HUES6 (cell line): ENCODE measurements at regions not wholly inside any gene's neighbourhood (a gene's known extent, or its start where the extent isn't known, plus 50 kb on each side); places are given as distances from the start of the nearest gene placed in this dataset.
"Not testable (repeated sequence)": the region's sequence is repeated elsewhere in the genome, so short reads cannot be mapped to it uniquely, and the experiment has no call there.

Source experiments
- H3K27ac ChIP-seq: 2 replicates; pipeline ENCODE4 v1.7.0; 2013; ENCODE audit warnings: low read depth, mild to moderate bottlenecking, low read length, inconsistent platforms
- H3K27me3 ChIP-seq: 2 replicates; pipeline ENCODE4 v1.6.1; 2013; ENCODE audit warnings: low read length; ENCODE audit not compliant: control insufficient read depth, insufficient read depth
- H3K36me3 ChIP-seq: 2 replicates; pipeline ENCODE4 v1.6.1; 2013; ENCODE audit warnings: low read length; ENCODE audit not compliant: control insufficient read depth, insufficient read depth
- H3K4me1 ChIP-seq: 2 replicates; pipeline ENCODE4 v1.6.1; 2013; ENCODE audit warnings: low read length; ENCODE audit not compliant: control insufficient read depth, insufficient read depth
- H3K4me3 ChIP-seq: 2 replicates; pipeline ENCODE4 v1.5.1; 2013; ENCODE audit warnings: low read depth, low read length
- H3K9ac ChIP-seq: one replicate; pipeline ENCODE4 v1.6.1; 2013; ENCODE audit warnings: mild to moderate bottlenecking, low read length
- H3K9me3 ChIP-seq: 2 replicates; pipeline ENCODE4 v1.6.1; 2013; ENCODE audit warnings: low read depth, low read length; ENCODE audit not compliant: control insufficient read depth, insufficient read depth

GRCh38 chr4:160318567-160319220 lies 1215.8 kb downstream of the RAPGEF2 start:
- H3K9ac ChIP-seq: no peak overlapping the region
- no peaks in the 10 kb centered on the region for H3K36me3 ChIP-seq
- H3K9me3 ChIP-seq: no peaks in the 10 kb centered on the region
- H3K4me1 ChIP-seq: peaks cover 3% of the 10 kb centered on the region; the same call in 1 of the 2 replicates
- no peak overlapping the region for H3K27ac ChIP-seq
- H3K4me3 ChIP-seq: no peak overlapping the region
- no peaks in the 10 kb centered on the region for H3K27me3 ChIP-seq

DNA sequence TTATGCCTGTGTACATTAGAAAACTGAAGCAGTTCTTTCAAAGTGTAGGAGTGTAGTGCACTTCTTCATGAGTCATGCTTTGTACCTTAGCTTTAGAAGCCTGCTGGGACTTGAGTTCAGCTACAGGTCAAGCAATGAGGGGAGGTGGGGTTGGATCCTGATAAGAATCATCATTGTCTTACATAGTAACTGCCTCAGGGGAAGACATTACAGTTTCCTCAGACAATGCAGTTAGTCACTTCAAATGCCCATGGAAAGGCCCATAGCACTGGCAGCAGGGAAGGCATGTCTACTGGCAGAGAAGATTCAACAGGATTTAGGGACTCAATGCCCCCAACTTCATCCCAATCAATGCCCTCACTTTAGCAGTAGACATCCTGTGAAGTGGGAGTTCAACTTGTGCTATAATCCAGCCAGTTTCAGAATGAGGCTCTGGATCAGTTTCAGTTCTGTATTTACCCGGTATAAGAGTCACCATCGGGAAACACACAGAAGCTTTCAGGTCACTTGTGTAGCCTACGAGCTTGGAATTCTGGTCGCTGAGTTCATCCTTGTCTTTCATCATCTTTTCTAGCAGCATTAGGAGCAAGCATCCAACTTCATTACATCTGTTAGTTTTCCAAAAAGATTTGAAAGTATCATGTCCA lies 1216.5 kb downstream of the RAPGEF2 start:
- Histone ChIP-seq H3K9ac (no peak overlapping the region), H3K27ac (no peak overlapping the region), H3K4me3 (no peak overlapping the region), H3K9me3 (no peaks in the 10 kb centered on the region), H3K4me1 (peaks cover 3% of the 10 kb centered on the region; the same call in 1 of the 2 replicates), H3K36me3 (no peaks in the 10 kb centered on the region), H3K27me3 (no peaks in the 10 kb centered on the region)

DNA sequence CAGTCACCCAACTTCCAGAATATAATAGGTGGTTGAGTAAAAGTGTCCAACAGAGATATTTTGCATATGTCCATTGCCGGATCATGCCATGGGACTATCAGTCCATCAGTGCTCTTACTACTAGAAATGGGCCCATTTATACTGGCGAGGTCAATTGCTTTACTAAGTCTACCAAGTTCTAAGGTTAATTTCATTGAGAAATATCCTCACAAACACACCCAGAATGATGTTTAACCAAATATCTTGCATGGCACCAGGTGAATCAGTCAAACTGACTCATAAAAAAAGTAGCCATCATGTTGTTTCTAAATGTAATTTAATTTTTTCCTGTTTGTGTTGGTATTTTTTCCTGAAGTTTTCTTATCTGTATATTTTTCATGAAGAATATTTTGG lies 1217.0 kb downstream of the RAPGEF2 start:
- Histone ChIP-seq H3K9me3 (no peaks in the 10 kb centered on the region), H3K27me3 (no peaks in the 10 kb centered on the region), H3K9ac (no peak overlapping the region), H3K4me1 (peaks cover 3% of the 10 kb centered on the region; the same call in 1 of the 2 replicates), H3K36me3 (no peaks in the 10 kb centered on the region), H3K27ac (no peak overlapping the region), H3K4me3 (no peak overlapping the region)

- H3K27me3 ChIP-seq: no peaks in the 10 kb centered on the region
- H3K36me3 ChIP-seq: no peaks in the 10 kb centered on the region
- no peak overlapping the region for H3K9ac ChIP-seq
- H3K27ac ChIP-seq: no peak overlapping the region
- H3K9me3 ChIP-seq: no peaks in the 10 kb centered on the region
- H3K4me1 ChIP-seq: no peaks in the 10 kb centered on the region
- H3K4me3 ChIP-seq: no peak overlapping the region
These were observed 1223.2 kb downstream of the RAPGEF2 start for GRCh38 chr4:160326110-160326509.

- Histone ChIP-seq H3K9me3 (no peaks in the 10 kb centered on the region), H3K4me3 (no peak overlapping the region), H3K4me1 (no peaks in the 10 kb centered on the region), H3K27me3 (no peaks in the 10 kb centered on the region), H3K27ac (no peak overlapping the region), H3K9ac (no peak overlapping the region), H3K36me3 (no peaks in the 10 kb centered on the region)
These were observed 1244.3 kb downstream of the RAPGEF2 start for GRCh38 chr4:160347197-160347596.

DNA sequence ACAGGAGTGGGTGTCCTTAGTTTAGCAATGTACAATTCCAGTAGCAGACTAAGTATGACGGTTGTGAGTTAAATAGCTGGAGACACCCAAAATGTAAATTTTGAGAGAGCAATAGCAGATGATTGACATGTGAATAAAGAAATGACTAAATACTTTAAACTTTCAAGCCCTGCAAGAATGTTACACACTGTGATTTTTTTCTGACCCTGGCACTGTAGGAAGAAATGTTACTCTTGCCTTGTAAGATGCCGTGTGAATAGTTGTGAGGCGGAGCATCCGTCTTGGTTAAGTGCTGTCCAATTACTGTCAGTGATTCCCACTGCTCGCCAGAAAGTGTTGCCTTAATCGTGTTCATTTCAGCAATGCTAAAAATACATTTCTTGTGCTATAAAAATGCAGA lies 1248.1 kb downstream of the RAPGEF2 start:
- Histone ChIP-seq H3K36me3 (no peaks in the 10 kb centered on the region), H3K27me3 (no peaks in the 10 kb centered on the region), H3K9ac (no peak overlapping the region), H3K9me3 (no peaks in the 10 kb centered on the region), H3K4me3 (no peak overlapping the region), H3K4me1 (no peaks in the 10 kb centered on the region), H3K27ac (no peak overlapping the region)

GRCh38 chr4:160352637-160353036 lies 1249.8 kb downstream of the RAPGEF2 start:
- H3K4me1 ChIP-seq: no peaks in the 10 kb centered on the region
- no peaks in the 10 kb centered on the region for H3K27me3 ChIP-seq
- no peak overlapping the region for H3K9ac ChIP-seq
- no peaks in the 10 kb centered on the region for H3K36me3 ChIP-seq
- no peaks in the 10 kb centered on the region for H3K9me3 ChIP-seq
- no peak overlapping the region for H3K4me3 ChIP-seq
- H3K27ac ChIP-seq: no peak overlapping the region

GRCh38 chr4:160353548-160353947 lies 1250.7 kb downstream of the RAPGEF2 start:
- no peak overlapping the region for H3K9ac ChIP-seq
- no peak overlapping the region for H3K4me3 ChIP-seq
- H3K36me3 ChIP-seq: no peaks in the 10 kb centered on the region
- H3K9me3 ChIP-seq: no peaks in the 10 kb centered on the region
- H3K4me1 ChIP-seq: no peaks in the 10 kb centered on the region
- H3K27ac ChIP-seq: no peak overlapping the region
- H3K27me3 ChIP-seq: no peaks in the 10 kb centered on the region

GRCh38 chr4:160362478-160362877 lies 1259.6 kb downstream of the RAPGEF2 start:
- Histone ChIP-seq H3K9ac (no peak overlapping the region), H3K36me3 (no peaks in the 10 kb centered on the region), H3K4me3 (no peak overlapping the region), H3K27me3 (no peaks in the 10 kb centered on the region), H3K9me3 (peaks cover 14% of the 10 kb centered on the region), H3K4me1 (no peaks in the 10 kb centered on the region), H3K27ac (no peak overlapping the region)

GRCh38 chr4:160364217-160364616 lies 1261.3 kb downstream of the RAPGEF2 start:
- no peak overlapping the region for H3K4me3 ChIP-seq
- no peak overlapping the region for H3K27ac ChIP-seq
- H3K9me3 ChIP-seq: peaks cover 14% of the 10 kb centered on the region
- no peak overlapping the region for H3K9ac ChIP-seq
- H3K27me3 ChIP-seq: no peaks in the 10 kb centered on the region
- no peaks in the 10 kb centered on the region for H3K4me1 ChIP-seq
- no peaks in the 10 kb centered on the region for H3K36me3 ChIP-seq

GRCh38 chr4:160364665-160365064 lies 1261.8 kb downstream of the RAPGEF2 start:
- not testable (repeated sequence) for H3K4me3 ChIP-seq, H3K27ac ChIP-seq, H3K9ac ChIP-seq, H3K27me3 ChIP-seq, H3K36me3 ChIP-seq, H3K4me1 ChIP-seq
- peaks cover 14% of the 10 kb centered on the region for H3K9me3 ChIP-seq
